NCI-H1092 treated with DMSO at 0.1 percent for 48 hours (cell line): ENCODE measurements at regions not wholly inside any gene's neighbourhood (a gene's known extent, or its start where the extent isn't known, plus 50 kb on each side); places are given as distances from the start of the nearest gene placed in this dataset.

Source experiments
- DNase-seq: peaks from one replicate; lab custom pipeline; 2025; lab: John Stamatoyannopoulos, UW

- no peak for DNase-seq
Measured at GRCh38 chr4:27846951-27847350, 986.3 kb downstream of the STIM2 start.

- no peak for DNase-seq
Measured at GRCh38 chr4:27861381-27861787, 1000.7 kb downstream of the STIM2 start.

GRCh38 chr4:27861802-27862201 is 1001.2 kb downstream of the STIM2 start:
- DNase-seq = no peak

- no peak for DNase-seq
Measured at GRCh38 chr4:27873596-27873995, 1013.0 kb downstream of the STIM2 start.

GRCh38 chr4:27881705-27882104 is 1021.1 kb downstream of the STIM2 start:
- DNase-seq = no peak

GRCh38 chr4:27886120-27886519 is 1025.5 kb downstream of the STIM2 start:
- DNase-seq = no peak

- DNase-seq = no peak
Measured at GRCh38 chr4:27887646-27888045, 1027.0 kb downstream of the STIM2 start.

- no peak for DNase-seq
Measured at GRCh38 chr4:27888505-27888904, 1027.9 kb downstream of the STIM2 start.

- DNase-seq = no peak
Measured at GRCh38 chr4:27894951-27895350, 1034.3 kb downstream of the STIM2 start.

GRCh38 chr4:27908356-27908755 is 1047.7 kb downstream of the STIM2 start:
- no peak for DNase-seq

- no peak for DNase-seq
Measured at GRCh38 chr4:27910227-27910626, 1049.6 kb downstream of the STIM2 start.

- DNase-seq = no peak
Measured at GRCh38 chr4:27911047-27911446, 1050.4 kb downstream of the STIM2 start.

- DNase-seq = no peak
Measured at GRCh38 chr4:27913738-27914137, 1053.1 kb downstream of the STIM2 start.

- no peak for DNase-seq
Measured at GRCh38 chr4:27915822-27916221, 1055.2 kb downstream of the STIM2 start.

GRCh38 chr4:27916452-27917184 is 1056.0 kb downstream of the STIM2 start:
- no peak for DNase-seq

- DNase-seq = no peak
Measured at GRCh38 chr4:27917381-27917780, 1056.7 kb downstream of the STIM2 start.

GRCh38 chr4:27921231-27921630 is 1060.6 kb downstream of the STIM2 start:
- DNase-seq = no peak

GRCh38 chr4:27928761-27929540 is 1068.3 kb downstream of the STIM2 start:
- DNase-seq = no peak

GRCh38 chr4:27930291-27930690 is 1069.7 kb downstream of the STIM2 start:
- DNase-seq = no peak

GRCh38 chr4:27930976-27931375 is 1070.3 kb downstream of the STIM2 start:
- DNase-seq = no peak

GRCh38 chr4:27931584-27931983 is 1070.9 kb downstream of the STIM2 start:
- DNase-seq = no peak

GRCh38 chr4:27934871-27935270 is 1074.2 kb downstream of the STIM2 start:
- no peak for DNase-seq

GRCh38 chr4:27946799-27947198 is 1086.2 kb downstream of the STIM2 start:
- no peak for DNase-seq

- no peak for DNase-seq
Measured at GRCh38 chr4:27947302-27947701, 1086.7 kb downstream of the STIM2 start.
